ENCODE measurements at regions not wholly inside any gene's neighbourhood (a gene's known extent, or its start where the extent isn't known, plus 50 kb on each side); places are given as distances from the start of the nearest gene placed in this dataset.

DNA sequence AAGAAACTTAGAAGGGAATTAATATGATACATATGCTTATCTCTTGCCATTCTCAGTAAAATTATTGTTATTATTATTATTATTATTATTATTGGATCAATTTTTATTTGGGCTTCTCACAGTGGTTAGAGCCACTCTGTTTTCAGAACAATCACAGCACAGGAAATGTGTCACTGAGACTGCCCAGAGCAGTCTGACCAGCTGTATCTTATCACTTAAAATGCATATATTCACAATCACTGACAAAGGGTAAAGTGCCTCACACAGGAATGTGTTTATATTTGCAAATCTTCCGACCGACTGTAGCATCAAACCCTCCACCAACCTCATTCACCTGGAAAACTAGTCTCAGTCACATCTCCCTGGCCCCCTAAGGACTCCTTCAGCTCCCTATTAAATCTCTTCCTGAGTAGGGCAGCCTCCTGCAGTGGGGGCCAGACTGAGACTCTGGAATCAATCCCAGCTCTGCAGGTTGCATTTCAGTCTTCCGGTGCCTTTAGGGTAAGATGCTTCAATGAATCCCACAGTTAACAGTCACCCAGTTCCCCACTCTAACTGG, 738.3 kb upstream of the SLITRK5 start:
- Histone ChIP-seq H3K4me1 (no peaks in the 10 kb centered on the region), H3K9me3 (no peaks in the 10 kb centered on the region), H3K4me3 (no peak overlapping the region), H3K27me3 (no peaks in the 10 kb centered on the region), H3K27ac (no peak overlapping the region), H3K36me3 (no peaks in the 10 kb centered on the region)
- TF ChIP-seq CTCF (IDR thresholded peaks at IDR 0.05) (no peak), EP300 (IDR thresholded peaks at IDR 0.05) (no peak), POLR2A (IDR thresholded peaks at IDR 0.05) (no peak)
- DNase-seq (ENCODE audit: low spot score in 2 of 2): no peak
- WGBS, 2 donors: 28 to 45% methylated on average over 3 of the region's 3 CpGs

GRCh38 chr13:86933676-86934075, 737.5 kb upstream of the SLITRK5 start:
- DNase-seq (ENCODE audit: low spot score in 2 of 2): no peak
- H3K27ac ChIP-seq: no peak overlapping the region
- no peaks in the 10 kb centered on the region for H3K36me3 ChIP-seq
- H3K4me3 ChIP-seq: no peak overlapping the region
- H3K9me3 ChIP-seq: no peaks in the 10 kb centered on the region
- no peaks in the 10 kb centered on the region for H3K27me3 ChIP-seq
- H3K4me1 ChIP-seq: no peaks in the 10 kb centered on the region
- TF ChIP-seq CTCF (IDR thresholded peaks at IDR 0.05) (no peak), POLR2A (IDR thresholded peaks at IDR 0.05) (no peak), EP300 (IDR thresholded peaks at IDR 0.05) (no peak)
- 78 to 87% methylated on average over 3 of the region's 3 CpGs for WGBS, 2 donors

DNA sequence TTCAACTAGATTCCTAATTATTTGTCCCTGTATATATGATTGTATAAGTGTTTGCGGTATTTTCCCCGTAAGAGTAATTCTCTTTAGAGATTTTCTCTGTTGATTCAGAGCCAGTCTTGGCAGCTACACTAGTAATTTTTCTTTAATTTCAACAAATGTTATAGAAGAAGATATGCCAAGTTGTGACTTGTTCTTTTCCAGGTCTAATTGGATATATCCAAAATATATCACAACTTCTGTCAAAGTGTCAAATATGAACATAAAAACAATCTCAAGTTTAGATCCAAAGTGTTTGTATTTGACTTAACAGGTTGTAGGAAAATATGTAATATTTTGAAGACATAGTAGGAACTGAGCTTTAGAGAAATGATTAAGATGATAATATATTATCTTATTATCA, 733.9 kb upstream of the SLITRK5 start:
- no peaks in the 10 kb centered on the region for H3K9me3 ChIP-seq
- TF ChIP-seq CTCF (IDR thresholded peaks at IDR 0.05) (no peak), EP300 (IDR thresholded peaks at IDR 0.05) (no peak), POLR2A (IDR thresholded peaks at IDR 0.05) (no peak)
- H3K27me3 ChIP-seq: no peaks in the 10 kb centered on the region

GRCh38 chr13:86945584-86945983, 725.6 kb upstream of the SLITRK5 start:
- H3K4me3 ChIP-seq: no peak overlapping the region
- DNase-seq (ENCODE audit: low spot score in 2 of 2): no peak
- H3K27ac ChIP-seq: no peak overlapping the region
- H3K27me3 ChIP-seq: no peaks in the 10 kb centered on the region
- H3K4me1 ChIP-seq: no peaks in the 10 kb centered on the region
- no peaks in the 10 kb centered on the region for H3K36me3 ChIP-seq
- 89 to 90% methylated on average over 2 of the region's 2 CpGs for WGBS, 2 donors
- no peaks in the 10 kb centered on the region for H3K9me3 ChIP-seq
- TF ChIP-seq CTCF (IDR thresholded peaks at IDR 0.05) (no peak), EP300 (IDR thresholded peaks at IDR 0.05) (no peak), POLR2A (IDR thresholded peaks at IDR 0.05) (no peak)

More for the DNA sequence above, 733.9 kb upstream of the SLITRK5 start:
- no peak for DNase-seq (ENCODE audit: low spot score in 2 of 2)
- no peaks in the 10 kb centered on the region for H3K4me1 ChIP-seq
- H3K4me3 ChIP-seq: no peak overlapping the region
- 92 to 95% methylated on average over 2 of the region's 2 CpGs for WGBS, 2 donors
- no peak overlapping the region for H3K27ac ChIP-seq
- H3K36me3 ChIP-seq: no peaks in the 10 kb centered on the region

DNA sequence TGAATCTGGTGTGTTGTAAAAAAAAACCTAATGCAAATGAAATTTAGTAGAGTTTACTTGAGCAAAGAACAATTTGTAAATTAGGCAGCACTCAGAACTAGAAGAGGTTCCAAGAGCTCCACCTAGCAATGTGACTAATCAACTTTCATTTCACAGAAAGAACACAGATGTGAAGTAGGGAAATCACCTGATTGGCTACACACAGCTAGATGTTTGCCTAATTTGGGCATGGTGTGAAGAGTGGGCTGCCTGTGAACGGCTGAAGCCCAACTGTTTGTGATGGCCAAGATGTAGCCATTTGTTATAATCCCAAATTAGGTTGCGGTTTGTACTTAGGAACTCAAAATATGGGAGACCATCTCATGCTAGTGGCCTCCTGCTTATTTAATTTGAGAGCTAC, 724.4 kb upstream of the SLITRK5 start:
- no peaks in the 10 kb centered on the region for H3K27me3 ChIP-seq
- no peak overlapping the region for H3K27ac ChIP-seq
- WGBS, 2 donors: 75% methylated on average over 2 of the region's 2 CpGs
- H3K4me3 ChIP-seq: no peak overlapping the region
- H3K4me1 ChIP-seq: no peaks in the 10 kb centered on the region
- H3K36me3 ChIP-seq: no peaks in the 10 kb centered on the region
- H3K9me3 ChIP-seq: no peaks in the 10 kb centered on the region
- no peak for DNase-seq (ENCODE audit: low spot score in 2 of 2)
- TF ChIP-seq EP300 (IDR thresholded peaks at IDR 0.05): no peak
- no peak for TF ChIP-seq POLR2A (IDR thresholded peaks at IDR 0.05)
- no peak for TF ChIP-seq CTCF (IDR thresholded peaks at IDR 0.05)
